ENCODE measurements at regions not wholly inside any gene's neighbourhood (a gene's known extent, or its start where the extent isn't known, plus 50 kb on each side); places are given as distances from the start of the nearest gene placed in this dataset.

DNA sequence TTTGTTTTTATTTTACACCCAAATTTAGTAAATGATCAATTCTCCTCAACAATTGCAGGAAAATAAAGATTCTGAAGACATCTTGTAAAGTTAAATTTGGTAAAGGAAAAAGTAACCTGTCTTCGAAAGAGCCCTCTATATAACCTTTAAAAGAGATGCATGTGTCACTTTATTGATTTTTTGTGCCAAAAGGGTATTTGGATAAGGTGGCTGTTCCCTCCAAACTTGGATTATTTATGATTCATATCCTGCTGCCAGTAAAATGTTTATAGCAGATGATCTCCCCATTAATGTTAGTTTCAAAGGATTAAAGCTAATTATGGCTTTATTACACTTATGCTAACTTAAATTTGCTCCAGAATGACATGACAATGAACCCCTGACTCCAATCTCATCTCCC is 98.8 kb downstream of the DUSP6 start:
- DNase-seq, result no peak

DNA sequence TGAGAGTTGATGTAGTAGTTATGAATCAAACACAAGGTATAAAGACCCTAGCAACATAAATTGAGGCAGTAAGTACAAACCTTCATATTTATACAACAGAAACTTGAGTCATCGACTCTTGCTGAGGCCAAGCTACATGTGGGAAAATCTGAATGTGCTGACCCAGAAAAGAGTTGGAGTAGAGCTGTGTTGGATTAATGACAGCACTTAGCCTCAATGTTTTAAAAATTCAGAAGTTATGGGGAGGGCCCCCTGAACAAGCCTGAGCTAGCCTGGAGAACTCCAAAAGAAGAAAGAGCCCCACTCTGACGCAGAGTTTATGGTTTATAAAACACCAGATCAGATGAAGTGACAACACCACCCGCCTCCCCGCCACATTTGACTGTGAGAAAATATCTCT is 100.0 kb downstream of the DUSP6 start:
- no peak for DNase-seq

- DNase-seq, result peak in 2 of 3 donors; percentile 39 to 49
Observed at GRCh38 chr12:89251342-89252271, 100.7 kb downstream of the DUSP6 start.

GRCh38 chr12:89250636-89251035 is 101.7 kb downstream of the DUSP6 start:
- DNase-seq, result peak in 2 of 3 donors; percentile 64 to 73

DNA sequence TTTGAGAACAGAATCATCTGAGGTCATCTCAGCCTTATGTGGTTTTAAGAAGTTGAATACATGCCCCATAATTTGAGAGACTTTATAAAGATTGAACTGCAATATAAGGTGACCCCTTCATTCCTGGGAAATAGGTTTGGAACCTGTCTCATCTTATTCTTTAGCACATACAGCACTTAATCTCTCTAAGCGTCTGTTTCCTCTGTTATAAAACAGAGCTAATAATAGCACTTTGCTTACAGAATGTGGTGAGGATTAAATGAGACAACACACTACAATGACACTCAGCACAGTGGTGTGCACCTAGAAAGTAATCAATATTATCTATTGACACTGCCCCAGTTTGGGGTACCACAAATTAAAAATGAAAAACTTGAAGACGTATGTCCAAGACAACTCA is 102.1 kb downstream of the DUSP6 start:
- DNase-seq, result no peak

DNA sequence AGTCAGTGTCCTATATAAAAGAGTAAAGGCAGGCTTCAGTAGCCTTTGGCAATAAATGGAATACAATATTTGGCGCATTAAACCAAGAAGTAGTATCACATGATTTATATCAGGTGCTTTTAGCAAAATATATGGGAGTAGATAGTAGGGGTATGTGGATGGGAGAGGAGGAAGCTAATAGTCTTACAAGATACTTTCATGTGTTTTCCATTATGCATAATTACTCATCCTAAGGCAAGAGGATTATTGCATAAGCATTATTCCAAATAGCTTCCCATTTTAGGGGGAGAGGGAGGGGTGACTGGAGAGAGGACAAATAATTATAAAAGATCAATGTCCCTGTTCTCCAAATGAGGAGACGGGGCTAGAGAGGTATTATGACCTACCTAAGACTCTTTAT is 104.3 kb downstream of the DUSP6 start:
- peak; percentile 48 to 76 (median 66) for DNase-seq

DNA sequence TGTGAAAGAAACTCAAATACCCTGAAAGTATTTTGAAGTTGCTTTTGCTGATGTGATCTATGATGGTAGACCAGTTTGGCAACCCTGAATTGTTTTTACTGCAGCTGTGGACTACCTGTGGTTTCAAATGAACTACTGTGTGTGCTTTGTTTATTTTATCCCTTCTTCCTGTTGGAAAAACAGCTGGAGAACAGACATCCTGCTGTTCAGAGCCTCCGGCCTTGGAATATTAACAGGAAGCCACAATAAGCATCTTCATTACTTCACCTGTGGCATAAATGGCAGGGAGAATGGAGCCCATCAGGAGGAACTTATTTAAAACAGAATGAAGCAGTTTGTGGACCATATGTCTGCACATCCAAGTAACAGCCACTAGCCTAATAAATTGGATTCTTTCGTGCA is 104.8 kb downstream of the DUSP6 start:
- no peak for DNase-seq

DNA sequence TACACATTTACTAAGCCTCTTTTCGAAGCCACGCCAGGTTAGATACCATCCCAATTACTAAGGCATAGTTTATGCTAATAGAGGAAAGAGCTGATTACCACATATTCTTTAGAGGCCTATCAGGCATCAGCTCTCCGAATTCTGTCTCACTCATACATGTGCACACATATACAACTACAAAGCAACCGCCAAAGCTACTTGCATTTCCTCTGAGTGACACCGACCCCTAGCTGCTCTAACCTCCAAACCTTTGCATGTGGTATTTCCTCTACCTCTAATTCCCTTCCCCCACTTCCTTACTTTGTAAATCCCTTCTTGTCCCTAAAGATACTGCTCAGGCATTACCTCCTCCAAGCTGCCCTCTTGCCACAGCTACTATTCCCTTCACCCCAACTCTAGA is 107.2 kb downstream of the DUSP6 start:
- DNase-seq, result no peak

DNA sequence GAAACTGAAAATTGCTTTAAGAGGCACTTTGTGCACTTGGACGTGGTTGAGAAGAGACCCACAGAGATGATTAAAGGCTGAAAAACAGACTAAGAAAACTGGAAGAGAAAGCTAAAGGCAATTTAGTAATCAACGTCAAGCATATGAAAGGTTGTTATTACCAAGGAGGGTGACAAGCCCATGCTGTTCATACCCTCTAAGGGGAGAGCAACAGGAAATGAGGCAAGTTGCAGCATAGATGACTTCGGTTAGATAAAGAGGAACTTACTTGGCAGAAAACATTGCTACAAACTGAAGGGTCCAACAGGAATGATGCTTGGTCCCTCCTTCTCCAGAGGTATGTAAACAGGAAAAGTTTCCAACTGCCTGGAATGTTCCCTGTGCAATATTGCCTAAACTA is 107.8 kb downstream of the DUSP6 start:
- DNase-seq, result peak; percentile 71 to 92 (median 82)

- DNase-seq, result peak; percentile 55 to 84 (median 69)
Observed at GRCh38 chr12:89243771-89244170, 108.5 kb downstream of the DUSP6 start.

GRCh38 chr12:89239534-89239933 is 112.8 kb downstream of the DUSP6 start:
- no peak for DNase-seq

DNA sequence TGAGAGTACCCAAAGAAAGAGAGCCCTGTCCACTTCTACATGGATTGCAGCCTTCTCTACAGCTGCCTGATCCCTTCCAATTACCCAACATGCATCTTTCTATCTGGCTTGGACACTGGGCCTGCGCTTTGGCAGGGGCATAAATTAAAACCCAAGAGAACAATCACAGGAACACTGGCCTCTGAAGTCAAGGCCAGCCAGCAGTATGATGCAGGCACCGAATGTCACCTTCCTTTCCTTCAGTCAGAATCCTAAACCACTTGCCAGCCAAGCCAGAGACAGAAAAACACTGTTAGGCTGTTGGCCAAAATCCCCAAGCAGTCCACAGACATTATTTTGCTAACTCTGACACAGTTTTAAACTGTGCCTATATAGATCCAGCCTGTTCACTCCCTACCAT is 113.7 kb downstream of the DUSP6 start:
- no peak for DNase-seq

DNA sequence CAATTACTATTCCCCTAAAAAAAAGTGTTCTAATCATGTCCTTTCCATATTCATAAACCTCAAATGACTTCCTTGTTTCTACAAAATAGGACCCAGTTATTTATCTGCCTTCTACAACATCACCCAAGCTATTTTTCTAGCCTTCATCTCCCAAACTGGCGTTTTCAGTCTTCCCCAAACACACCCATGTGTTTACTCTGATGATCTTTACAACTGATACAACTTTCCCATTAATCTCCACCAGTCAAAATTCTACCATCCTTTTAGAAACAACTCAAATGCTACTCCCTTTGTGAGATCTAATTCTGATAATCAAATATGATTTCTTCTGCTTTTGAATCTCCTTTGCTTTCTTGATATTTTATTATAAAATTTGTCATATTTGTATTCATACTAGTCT is 114.5 kb downstream of the DUSP6 start:
- DNase-seq, result no peak

- DNase-seq, result peak in 2 of 3 donors; percentile 30 to 33
Observed at GRCh38 chr12:89236748-89237383, 115.4 kb downstream of the DUSP6 start.

GRCh38 chr12:89236237-89236636 is 116.1 kb downstream of the DUSP6 start:
- peak in 2 of 3 donors; percentile 44 to 58 for DNase-seq

- DNase-seq, result peak; percentile 69 to 93 (median 83)
Observed at GRCh38 chr12:89235189-89235993, 116.9 kb downstream of the DUSP6 start.

DNA sequence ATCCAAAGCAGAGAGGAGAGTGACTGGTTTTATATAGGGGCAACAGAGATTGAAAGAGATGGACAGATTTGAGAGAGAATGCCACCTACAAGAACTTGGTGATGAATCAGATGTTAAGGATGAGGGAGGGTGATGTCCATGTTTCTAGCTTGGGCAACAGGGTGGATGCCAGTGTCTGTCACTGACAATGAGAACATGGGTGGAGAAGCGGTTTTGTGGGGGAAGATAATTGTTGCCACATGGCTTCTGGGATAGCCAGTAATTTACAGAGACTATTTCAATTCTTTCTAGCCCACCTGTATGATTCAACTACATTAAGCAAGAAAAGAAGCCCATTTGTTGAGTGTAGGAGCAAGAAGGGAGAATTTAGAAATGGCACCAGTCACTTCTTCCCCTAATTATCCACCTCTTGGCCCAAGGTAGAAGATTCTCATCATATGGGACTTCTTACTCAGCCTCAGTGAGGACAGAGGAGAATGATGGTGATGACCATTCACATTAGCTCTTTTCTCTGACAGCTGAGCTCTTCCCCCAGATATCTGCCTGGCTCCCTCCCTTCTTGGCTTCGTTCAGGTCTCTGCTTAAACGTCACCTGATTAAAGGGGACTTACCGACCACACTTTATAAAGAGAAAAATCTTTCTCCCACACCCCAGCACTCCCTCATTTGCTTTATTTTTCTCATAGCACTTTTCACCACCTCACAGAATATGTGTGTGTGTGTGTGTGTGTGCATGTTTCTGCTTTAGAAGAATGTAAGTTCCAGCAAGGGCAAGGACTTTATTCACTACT is 117.8 kb downstream of the DUSP6 start:
- DNase-seq, result peak; percentile 41 to 64 (median 58)

GRCh38 chr12:89231686-89232085 is 120.6 kb downstream of the DUSP6 start:
- no peak for DNase-seq

DNA sequence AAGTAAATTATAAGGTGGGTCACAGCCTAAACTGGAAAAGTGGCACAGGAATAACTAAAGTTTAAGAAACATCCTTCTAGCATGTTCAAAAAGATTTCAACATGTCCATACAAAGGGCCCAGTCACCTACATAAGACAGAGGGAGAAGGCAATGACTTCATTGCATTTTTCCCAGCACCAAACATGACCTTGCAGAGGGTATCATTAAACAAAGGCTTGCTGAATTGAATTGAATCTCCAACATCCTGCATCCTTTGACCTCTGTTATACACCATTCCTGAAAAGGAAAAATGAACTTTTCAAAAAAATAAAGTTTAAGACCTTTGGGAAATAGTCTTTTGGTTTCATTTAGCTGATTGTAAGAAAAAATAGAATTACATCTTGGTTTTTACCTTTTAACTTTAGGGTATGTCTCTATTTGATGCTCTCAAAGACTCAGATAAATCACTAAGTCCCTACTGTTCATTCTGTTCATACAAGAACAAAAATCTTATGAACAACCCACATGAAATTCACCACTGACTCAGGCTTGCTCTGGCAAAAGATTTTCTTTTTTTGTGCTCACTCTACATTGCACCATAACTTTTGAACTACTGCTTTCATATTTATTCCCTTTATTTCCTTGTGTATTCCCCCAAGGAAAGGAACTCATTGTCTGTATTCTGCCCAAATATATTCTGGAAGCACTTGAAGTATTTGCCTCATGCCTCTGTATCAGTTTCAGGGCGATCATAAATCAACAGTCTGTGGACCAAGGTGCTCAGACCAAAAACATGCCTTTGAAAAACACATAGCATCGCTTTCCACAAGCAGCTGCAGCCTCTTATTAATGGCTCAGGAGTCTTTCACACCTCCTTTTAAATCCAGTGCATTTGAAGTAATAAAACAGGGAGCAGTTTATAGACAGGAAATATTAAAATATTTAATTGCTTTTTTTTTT is 121.7 kb downstream of the DUSP6 start:
- peak in 2 of 3 donors; percentile 46 to 50 for DNase-seq

DNA sequence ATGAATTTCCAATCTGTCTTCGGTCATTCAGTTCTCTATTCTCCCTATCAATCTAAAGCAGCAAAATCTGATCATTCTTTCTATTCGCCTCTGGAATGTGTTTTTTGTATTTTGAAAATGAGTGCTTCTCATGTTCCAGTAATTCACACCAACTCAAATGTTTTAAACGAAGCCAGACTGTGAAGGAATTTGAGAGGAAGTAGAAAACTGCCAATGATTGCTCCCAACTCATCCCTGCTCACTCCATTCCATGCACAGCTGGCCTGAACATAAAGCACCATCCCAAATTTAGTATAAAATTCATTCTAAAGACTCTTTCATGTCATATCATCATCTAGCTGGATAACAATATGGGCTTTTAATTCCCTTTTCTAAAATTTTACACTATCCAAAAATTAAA is 123.8 kb downstream of the DUSP6 start:
- DNase-seq, result no peak

- DNase-seq, result no peak
Observed at GRCh38 chr12:89227774-89228173, 124.5 kb downstream of the DUSP6 start.

Measured in suppressor macrophage treated with lipopolysaccharide for 1 hour (primary cell).